GM21576 (cell line): ENCODE measurements at regions not wholly inside any gene's neighbourhood (a gene's known extent, or its start where the extent isn't known, plus 50 kb on each side); places are given as distances from the start of the nearest gene placed in this dataset.

ENCODE experiments used
- ATAC-seq: cut with Tn5 transposase; IDR thresholded peaks from one replicate; pipeline ENCODE4 v1.9.1; 2021; ENCODE audit warnings: mild to moderate bottlenecking, moderate library complexity; ENCODE audit not compliant: unreplicated experiment

- no peak for ATAC-seq
Observed at GRCh38 chr21:35663856-35664606, 396.3 kb downstream of the SETD4 start.

- no peak for ATAC-seq
Observed at GRCh38 chr21:35658242-35658641, 402.1 kb downstream of the SETD4 start.

GRCh38 chr21:35652872-35653271 lies 407.5 kb downstream of the SETD4 start:
- no peak for ATAC-seq

GRCh38 chr21:35652196-35652595 lies 408.1 kb downstream of the SETD4 start:
- ATAC-seq: no peak

GRCh38 chr21:35651196-35651595 lies 409.1 kb downstream of the SETD4 start:
- ATAC-seq: no peak

- ATAC-seq: no peak
Observed at GRCh38 chr21:35649186-35649585, 411.1 kb downstream of the SETD4 start.

GRCh38 chr21:35648512-35648911 lies 411.8 kb downstream of the SETD4 start:
- no peak for ATAC-seq

- ATAC-seq: no peak
Observed at GRCh38 chr21:35646606-35647005, 413.7 kb downstream of the SETD4 start.

- no peak for ATAC-seq
Observed at GRCh38 chr21:35645991-35646390, 414.3 kb downstream of the SETD4 start.

- ATAC-seq: no peak
Observed at GRCh38 chr21:35644523-35644922, 415.8 kb downstream of the SETD4 start.

- ATAC-seq: no peak
Observed at GRCh38 chr21:35643176-35643575, 417.1 kb downstream of the SETD4 start.

GRCh38 chr21:35641271-35642016 lies 418.9 kb downstream of the SETD4 start:
- ATAC-seq: no peak

GRCh38 chr21:35637431-35637830 lies 422.9 kb downstream of the SETD4 start:
- ATAC-seq: no peak

- no peak for ATAC-seq
Observed at GRCh38 chr21:35635994-35636393, 424.3 kb downstream of the SETD4 start.

- no peak for ATAC-seq
Observed at GRCh38 chr21:35635261-35635660, 425.1 kb downstream of the SETD4 start.

GRCh38 chr21:35633501-35633900 lies 426.8 kb downstream of the SETD4 start:
- ATAC-seq: no peak

- ATAC-seq: no peak
Observed at GRCh38 chr21:35632711-35633110, 427.6 kb downstream of the SETD4 start.

GRCh38 chr21:35628316-35628715 lies 432.0 kb downstream of the SETD4 start:
- no peak for ATAC-seq

GRCh38 chr21:35627462-35627861 lies 432.9 kb downstream of the SETD4 start:
- no peak for ATAC-seq

- no peak for ATAC-seq
Observed at GRCh38 chr21:35625576-35625975, 434.8 kb downstream of the SETD4 start.

- no peak for ATAC-seq
Observed at GRCh38 chr21:35624901-35625300, 435.4 kb downstream of the SETD4 start.

- ATAC-seq: no peak
Observed at GRCh38 chr21:35622612-35623011, 437.7 kb downstream of the SETD4 start.
